OCI-LY1 (cell line): ENCODE measurements at regions not wholly inside any gene's neighbourhood (a gene's known extent, or its start where the extent isn't known, plus 50 kb on each side); places are given as distances from the start of the nearest gene placed in this dataset.

Experiments used
- EZH2 ChIP-seq: fragments of 200-600 bp; sonication (generic), shearing (Covaris generic); IDR thresholded peaks from 2 replicates; pipeline ENCODE4 v1.8.0; 2017; ENCODE audit warnings: borderline replicate concordance, mixed run types, mild to moderate bottlenecking, antibody characterized with exemption, low read length, moderate library complexity, mixed read lengths
- TF ChIP-seq, protein P1 (sequence below): fragments of 200-600 bp; sonication (generic), shearing (Covaris generic); IDR thresholded peaks from 2 replicates; pipeline ENCODE4 v1.5.1; 2017; ENCODE audit warnings: mild to moderate bottlenecking, antibody characterized with exemption, low read length, moderate library complexity, mixed read lengths

DNA sequence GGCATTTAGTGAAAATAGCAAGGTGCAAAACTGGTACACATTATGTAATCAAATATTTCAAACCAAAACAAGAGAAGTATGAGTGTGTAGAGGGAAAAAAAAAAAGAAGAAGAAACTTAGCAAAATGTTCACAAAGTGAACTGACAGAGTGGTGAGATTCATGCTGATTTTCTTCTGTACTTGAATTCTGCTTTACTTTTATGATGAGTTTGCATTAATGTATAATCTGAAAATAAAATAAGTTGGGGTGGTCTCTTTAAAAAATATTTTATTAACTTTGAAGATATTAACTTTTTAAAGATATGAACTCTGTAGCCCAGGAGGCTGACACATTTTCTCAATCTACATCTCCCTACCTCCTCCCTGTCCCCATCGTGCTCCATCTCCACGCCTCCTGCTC is 185.1 kb downstream of the QDPR start:
- TF ChIP-seq, protein P1, sequence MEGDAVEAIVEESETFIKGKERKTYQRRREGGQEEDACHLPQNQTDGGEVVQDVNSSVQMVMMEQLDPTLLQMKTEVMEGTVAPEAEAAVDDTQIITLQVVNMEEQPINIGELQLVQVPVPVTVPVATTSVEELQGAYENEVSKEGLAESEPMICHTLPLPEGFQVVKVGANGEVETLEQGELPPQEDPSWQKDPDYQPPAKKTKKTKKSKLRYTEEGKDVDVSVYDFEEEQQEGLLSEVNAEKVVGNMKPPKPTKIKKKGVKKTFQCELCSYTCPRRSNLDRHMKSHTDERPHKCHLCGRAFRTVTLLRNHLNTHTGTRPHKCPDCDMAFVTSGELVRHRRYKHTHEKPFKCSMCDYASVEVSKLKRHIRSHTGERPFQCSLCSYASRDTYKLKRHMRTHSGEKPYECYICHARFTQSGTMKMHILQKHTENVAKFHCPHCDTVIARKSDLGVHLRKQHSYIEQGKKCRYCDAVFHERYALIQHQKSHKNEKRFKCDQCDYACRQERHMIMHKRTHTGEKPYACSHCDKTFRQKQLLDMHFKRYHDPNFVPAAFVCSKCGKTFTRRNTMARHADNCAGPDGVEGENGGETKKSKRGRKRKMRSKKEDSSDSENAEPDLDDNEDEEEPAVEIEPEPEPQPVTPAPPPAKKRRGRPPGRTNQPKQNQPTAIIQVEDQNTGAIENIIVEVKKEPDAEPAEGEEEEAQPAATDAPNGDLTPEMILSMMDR: no peak
- no peak for TF ChIP-seq EZH2
